ENCODE measurements at regions not wholly inside any gene's neighbourhood (a gene's known extent, or its start where the extent isn't known, plus 50 kb on each side); places are given as distances from the start of the nearest gene placed in this dataset.

DNA sequence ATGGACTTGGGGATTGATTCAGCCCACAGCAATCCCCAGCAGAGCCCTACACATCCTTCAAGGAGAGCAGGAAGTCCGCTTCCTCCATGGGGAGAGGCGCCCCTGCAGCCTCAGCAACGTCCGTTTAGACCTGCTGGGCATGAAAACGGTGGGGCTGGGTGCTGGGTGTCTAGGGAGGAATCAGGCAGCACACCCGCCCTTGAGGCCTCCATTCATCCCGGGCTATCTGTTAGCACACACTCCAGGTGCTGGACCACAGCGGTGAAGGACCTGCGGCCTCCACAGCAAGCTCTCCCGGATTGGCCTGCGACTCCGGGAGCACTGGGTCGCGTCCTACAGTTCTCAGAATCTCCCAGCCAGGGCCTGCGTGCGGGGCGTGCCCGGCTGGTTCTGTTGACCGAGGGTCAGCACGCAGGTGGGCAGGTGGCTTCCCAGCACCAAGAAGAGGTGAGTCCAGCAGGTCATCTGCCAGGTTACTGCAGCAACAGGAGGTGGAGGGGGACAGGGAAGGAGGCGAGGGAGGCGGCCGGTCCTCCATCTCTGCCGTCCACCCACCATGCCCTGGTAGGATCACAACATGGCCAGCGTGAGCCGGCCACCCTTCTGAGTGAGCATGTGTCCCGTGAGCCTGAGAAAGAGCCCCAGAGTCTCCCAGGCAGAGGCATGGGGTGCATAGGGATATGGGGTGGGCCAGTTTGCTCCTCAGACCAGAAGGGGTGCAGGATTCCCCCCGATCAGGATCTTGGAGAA lies 96.6 kb downstream of the RIPK4 start:
- TF ChIP-seq SPI1 (IDR thresholded peaks at IDR 0.05; ENCODE audit: borderline replicate concordance, low read depth): no peak
- no peak for TF ChIP-seq CTCF (IDR thresholded peaks at IDR 0.05; ENCODE audit: insufficient read depth, low read length)
- no peak for TF ChIP-seq REST (IDR thresholded peaks at IDR 0.05; ENCODE audit: insufficient replicate concordance, low read depth)
- TF ChIP-seq GABPA (IDR thresholded peaks at IDR 0.05; ENCODE audit: low read depth): no peak
- no peak for TF ChIP-seq POLR2AphosphoS5 (IDR thresholded peaks at IDR 0.05; ENCODE audit: low read depth)
- H3K4me3 ChIP-seq (replicated peaks; ENCODE audit: insufficient read depth, low read length): no peak overlapping the region
- no peak overlapping the region for H3K27ac ChIP-seq (replicated peaks)
- H3K27me3 ChIP-seq (ENCODE audit: insufficient read depth, poor library complexity, severe bottlenecking): no peaks in the 10 kb centered on the region
- no peak for DNase-seq (ENCODE audit: low read depth in 1 of 2, low spot score in 1 of 2)

- no peak for TF ChIP-seq POLR2AphosphoS5 (IDR thresholded peaks at IDR 0.05; ENCODE audit: low read depth)
- no peak for TF ChIP-seq GABPA (IDR thresholded peaks at IDR 0.05; ENCODE audit: low read depth)
- TF ChIP-seq SPI1 (IDR thresholded peaks at IDR 0.05; ENCODE audit: borderline replicate concordance, low read depth): no peak
- no peak for TF ChIP-seq CTCF (IDR thresholded peaks at IDR 0.05; ENCODE audit: insufficient read depth, low read length)
- TF ChIP-seq REST (IDR thresholded peaks at IDR 0.05; ENCODE audit: insufficient replicate concordance, low read depth): no peak
- no peak for DNase-seq (ENCODE audit: low read depth in 1 of 2, low spot score in 1 of 2)
- H3K27me3 ChIP-seq (ENCODE audit: insufficient read depth, poor library complexity, severe bottlenecking): no peaks in the 10 kb centered on the region
- no peak overlapping the region for H3K4me3 ChIP-seq (replicated peaks; ENCODE audit: insufficient read depth, low read length)
- no peak overlapping the region for H3K27ac ChIP-seq (replicated peaks)
Measured at GRCh38 chr21:41669533-41669830, 97.4 kb downstream of the RIPK4 start.

- no peak for TF ChIP-seq CTCF (IDR thresholded peaks at IDR 0.05; ENCODE audit: insufficient read depth, low read length)
- TF ChIP-seq GABPA (IDR thresholded peaks at IDR 0.05; ENCODE audit: low read depth): no peak
- no peak for TF ChIP-seq REST (IDR thresholded peaks at IDR 0.05; ENCODE audit: insufficient replicate concordance, low read depth)
- TF ChIP-seq POLR2AphosphoS5 (IDR thresholded peaks at IDR 0.05; ENCODE audit: low read depth): no peak
- no peak for TF ChIP-seq SPI1 (IDR thresholded peaks at IDR 0.05; ENCODE audit: borderline replicate concordance, low read depth)
- no peaks in the 10 kb centered on the region for H3K27me3 ChIP-seq (ENCODE audit: insufficient read depth, poor library complexity, severe bottlenecking)
- no peak for DNase-seq (ENCODE audit: low read depth in 1 of 2, low spot score in 1 of 2)
- no peak overlapping the region for H3K27ac ChIP-seq (replicated peaks)
- H3K4me3 ChIP-seq (replicated peaks; ENCODE audit: insufficient read depth, low read length): no peak overlapping the region
Measured at GRCh38 chr21:41668686-41669532, 97.9 kb downstream of the RIPK4 start.
